ENCODE measurements at regions not wholly inside any gene's neighbourhood (a gene's known extent, or its start where the extent isn't known, plus 50 kb on each side); places are given as distances from the start of the nearest gene placed in this dataset.

GRCh38 chr1:175865041-175865766 is 121.8 kb upstream of the TNR start:
- no peak for DNase-seq (ENCODE audit: low read depth)

GRCh38 chr1:175864625-175865024 is 121.2 kb upstream of the TNR start:
- no peak for DNase-seq (ENCODE audit: low read depth)

GRCh38 chr1:175864183-175864582 is 120.8 kb upstream of the TNR start:
- no peak for DNase-seq (ENCODE audit: low read depth)

- DNase-seq (ENCODE audit: low read depth), result no peak
These were observed 120.1 kb upstream of the TNR start for GRCh38 chr1:175863299-175864050.

GRCh38 chr1:175862408-175862807 is 119.0 kb upstream of the TNR start:
- DNase-seq (ENCODE audit: low read depth), result no peak

- no peak for DNase-seq (ENCODE audit: low read depth)
These were observed 118.4 kb upstream of the TNR start for GRCh38 chr1:175861626-175862367.

GRCh38 chr1:175857756-175858155 is 114.4 kb upstream of the TNR start:
- no peak for DNase-seq (ENCODE audit: low read depth)

GRCh38 chr1:175853681-175854080 is 110.3 kb upstream of the TNR start:
- DNase-seq (ENCODE audit: low read depth), result no peak

GRCh38 chr1:175851749-175852148 is 108.4 kb upstream of the TNR start:
- DNase-seq (ENCODE audit: low read depth), result no peak

GRCh38 chr1:175848329-175848728 is 104.9 kb upstream of the TNR start:
- no peak for DNase-seq (ENCODE audit: low read depth)

- DNase-seq (ENCODE audit: low read depth), result no peak
These were observed 102.6 kb upstream of the TNR start for GRCh38 chr1:175845985-175846384.

GRCh38 chr1:175845338-175845737 is 101.9 kb upstream of the TNR start:
- DNase-seq (ENCODE audit: low read depth), result no peak

- DNase-seq (ENCODE audit: low read depth), result no peak
These were observed 101.5 kb upstream of the TNR start for GRCh38 chr1:175844877-175845276.

GRCh38 chr1:175842550-175842949 is 99.2 kb upstream of the TNR start:
- no peak for DNase-seq (ENCODE audit: low read depth)

GRCh38 chr1:175841738-175842187 is 98.4 kb upstream of the TNR start:
- no peak for DNase-seq (ENCODE audit: low read depth)

- DNase-seq (ENCODE audit: low read depth), result no peak
These were observed 97.4 kb upstream of the TNR start for GRCh38 chr1:175840787-175841186.

- DNase-seq (ENCODE audit: low read depth), result peak; percentile 9
These were observed 96.6 kb upstream of the TNR start for GRCh38 chr1:175839779-175840669.

GRCh38 chr1:175834597-175834996 is 91.2 kb upstream of the TNR start:
- no peak for DNase-seq (ENCODE audit: low read depth)

GRCh38 chr1:175833951-175834350 is 90.6 kb upstream of the TNR start:
- no peak for DNase-seq (ENCODE audit: low read depth)

- no peak for DNase-seq (ENCODE audit: low read depth)
These were observed 90.1 kb upstream of the TNR start for GRCh38 chr1:175833502-175833901.

GRCh38 chr1:175830500-175830899 is 87.1 kb upstream of the TNR start:
- no peak for DNase-seq (ENCODE audit: low read depth)

GRCh38 chr1:175829845-175830244 is 86.5 kb upstream of the TNR start:
- no peak for DNase-seq (ENCODE audit: low read depth)
